Common myeloid progenitor, CD34-positive (primary cell): ENCODE measurements at regions not wholly inside any gene's neighbourhood (a gene's known extent, or its start where the extent isn't known, plus 50 kb on each side); places are given as distances from the start of the nearest gene placed in this dataset.

Experiments used
- CTCF ChIA-PET: fragments of 350-600 bp; sonication (Branson Sonifier 250); formaldehyde crosslinking; loops from one replicate; lab custom pipeline; 2021; ENCODE audit warnings: antibody characterized with exemption; lab: Charles Lee
- POLR2A ChIA-PET: fragments of 350-600 bp; sonication (Branson Sonifier 250); formaldehyde crosslinking; loops from one replicate; lab custom pipeline; 2021; ENCODE audit warnings: antibody characterized with exemption; lab: Charles Lee
- DNase-seq, 3 donors: peaks; one replicate each; pipeline versions ENCODE4 v3.0.0 to v3.0.0-alpha.2; 2013
- H3K27ac ChIP-seq, 2 experiments: 1 replicate in 1 of 2; 2 replicates in 1 of 2; pipeline ENCODE4 v1.7.0; 2013; ENCODE audit warnings: inconsistent platforms in 2 of 2, low read length in 2 of 2, mild to moderate bottlenecking in 2 of 2, low read depth in 1 of 2, moderate library complexity in 1 of 2; ENCODE audit not compliant: severe bottlenecking in 2 of 2, insufficient read depth in 1 of 2, poor library complexity in 1 of 2
- H3K27me3 ChIP-seq, 5 experiments: replicated peaks in 2 of 5; 1 replicate in 3 of 5; 2 replicates in 2 of 5; pipeline versions ENCODE4 v1.6.1 to v1.7.0; 2013; ENCODE audit warnings: low read length in 4 of 5, mild to moderate bottlenecking in 2 of 5, moderate library complexity in 2 of 5, inconsistent platforms in 1 of 5; ENCODE audit not compliant: insufficient read depth in 5 of 5, control insufficient read depth in 4 of 5
- H3K36me3 ChIP-seq, 4 experiments: 1 replicate in 2 of 4; 2 replicates in 2 of 4; pipeline versions ENCODE4 v1.6.1 to v1.7.0; 2013; ENCODE audit warnings: low read length in 3 of 4, control low read depth in 1 of 4, mild to moderate bottlenecking in 1 of 4; ENCODE audit not compliant: control insufficient read depth in 4 of 4, insufficient read depth in 4 of 4
- H3K4me1 ChIP-seq, 4 experiments: 1 replicate in 3 of 4; 2 replicates in 1 of 4; pipeline versions ENCODE4 v1.6.1 to v1.7.1; 2013; ENCODE audit warnings: low read length in 3 of 4, mild to moderate bottlenecking in 3 of 4, control low read depth in 1 of 4, inconsistent platforms in 1 of 4, moderate library complexity in 1 of 4; ENCODE audit not compliant: control insufficient read depth in 4 of 4, insufficient read depth in 4 of 4; ENCODE audit errors: control extremely low read depth in 1 of 4
- H3K4me3 ChIP-seq, 7 experiments: 1 replicate in 4 of 7; 2 replicates in 3 of 7; pipeline versions ENCODE4 v1.5.1 to v1.7.0; 2013; ENCODE audit warnings: mild to moderate bottlenecking in 7 of 7, low read length in 6 of 7, moderate library complexity in 6 of 7, inconsistent platforms in 2 of 7, low read depth in 2 of 7, control low read depth in 1 of 7; ENCODE audit not compliant: insufficient read depth in 4 of 7, control insufficient read depth in 1 of 7; ENCODE audit errors: extremely low read depth in 1 of 7
- H3K9me3 ChIP-seq, 5 experiments: 1 replicate in 4 of 5; 2 replicates in 1 of 5; pipeline versions ENCODE4 v1.6.1 to v1.7.1; 2013; ENCODE audit warnings: low read length in 4 of 5, mild to moderate bottlenecking in 2 of 5, inconsistent platforms in 1 of 5, low read depth in 1 of 5, moderate library complexity in 1 of 5; ENCODE audit not compliant: control insufficient read depth in 4 of 5, insufficient read depth in 2 of 5; ENCODE audit errors: control extremely low read depth in 1 of 5
- WGBS: methylation state at CpG from one replicate; pipeline ENCODE4 v1.1.5; 2013; ENCODE audit not compliant: insufficient coverage; 5-methylcytosine and 5-hydroxymethylcytosine counted together

GRCh38 chr4:104211657-104212056 is 283.0 kb downstream of the CXXC4 start:
- POLR2A ChIA-PET, result no interaction called here
- Histone ChIP-seq H3K27me3 (no peaks in the 10 kb centered on the region), H3K36me3 (no peaks in the 10 kb centered on the region), H3K4me3 (no peak overlapping the region), H3K4me1 (no peaks in the 10 kb centered on the region), H3K9me3 (no peaks in the 10 kb centered on the region), H3K27ac (no peak overlapping the region)
- CTCF ChIA-PET, result no interaction called here
- WGBS, result no CpG with 5 or more reads among the region's 2 CpGs
- no peak for DNase-seq

GRCh38 chr4:104210420-104210819 is 284.3 kb downstream of the CXXC4 start:
- CTCF ChIA-PET, result no interaction called here
- Histone ChIP-seq H3K36me3 (no peaks in the 10 kb centered on the region), H3K27ac (no peak overlapping the region), H3K4me3 (no peak overlapping the region), H3K27me3 (no peaks in the 10 kb centered on the region), H3K9me3 (no peaks in the 10 kb centered on the region), H3K4me1 (no peaks in the 10 kb centered on the region)
- 84% methylated on average over 4 of the region's 4 CpGs for WGBS
- no peak for DNase-seq
- POLR2A ChIA-PET, result no interaction called here

GRCh38 chr4:104206784-104207183 is 287.9 kb downstream of the CXXC4 start:
- H3K4me3 ChIP-seq, result no peak overlapping the region
- CTCF ChIA-PET, result no interaction called here
- H3K36me3 ChIP-seq, result no peaks in the 10 kb centered on the region
- no peaks in the 10 kb centered on the region for H3K27me3 ChIP-seq
- no peaks in the 10 kb centered on the region for H3K4me1 ChIP-seq
- H3K27ac ChIP-seq, result no peak overlapping the region
- POLR2A ChIA-PET, result no interaction called here
- DNase-seq, result no peak
- 60% methylated on average over 1 of the region's 1 CpG for WGBS
- H3K9me3 ChIP-seq, result no peaks in the 10 kb centered on the region

GRCh38 chr4:104205116-104205515 is 289.6 kb downstream of the CXXC4 start:
- ChIA-PET CTCF (no interaction called here), POLR2A (no interaction called here)
- no peaks in the 10 kb centered on the region for H3K9me3 ChIP-seq
- no peaks in the 10 kb centered on the region for H3K27me3 ChIP-seq
- H3K4me3 ChIP-seq, result no peak overlapping the region
- no peaks in the 10 kb centered on the region for H3K36me3 ChIP-seq
- no peaks in the 10 kb centered on the region for H3K4me1 ChIP-seq
- no peak overlapping the region for H3K27ac ChIP-seq
- no peak for DNase-seq

GRCh38 chr4:104188301-104188700 is 306.4 kb downstream of the CXXC4 start:
- Histone ChIP-seq H3K9me3 (no peaks in the 10 kb centered on the region), H3K4me3 (no peak overlapping the region), H3K36me3 (no peaks in the 10 kb centered on the region), H3K27ac (no peak overlapping the region), H3K4me1 (no peaks in the 10 kb centered on the region), H3K27me3 (no peaks in the 10 kb centered on the region)
- no peak for DNase-seq
- CTCF ChIA-PET, result no interaction called here
- POLR2A ChIA-PET, result no interaction called here
- WGBS, result no CpG with 5 or more reads among the region's 1 CpG

- Histone ChIP-seq H3K4me3 (no peak overlapping the region), H3K4me1 (no peaks in the 10 kb centered on the region), H3K36me3 (no peaks in the 10 kb centered on the region), H3K9me3 (no peaks in the 10 kb centered on the region), H3K27ac (no peak overlapping the region), H3K27me3 (no peaks in the 10 kb centered on the region)
- no CpG with 5 or more reads among the region's 1 CpG for WGBS
- POLR2A ChIA-PET, result no interaction called here
- DNase-seq, result no peak
- CTCF ChIA-PET, result no interaction called here
Measured at GRCh38 chr4:104169437-104169836, 325.3 kb downstream of the CXXC4 start.

- Histone ChIP-seq H3K4me3 (no peak overlapping the region), H3K27ac (no peak overlapping the region), H3K9me3 (no peaks in the 10 kb centered on the region), H3K36me3 (no peaks in the 10 kb centered on the region), H3K4me1 (no peaks in the 10 kb centered on the region), H3K27me3 (no peaks in the 10 kb centered on the region)
- no peak for DNase-seq
- CTCF ChIA-PET, result no interaction called here
- POLR2A ChIA-PET, result no interaction called here
- no CpG with 5 or more reads among the region's 1 CpG for WGBS
Measured at GRCh38 chr4:104166749-104167148, 327.9 kb downstream of the CXXC4 start.
